H1 (cell line): ENCODE measurements at regions not wholly inside any gene's neighbourhood (a gene's known extent, or its start where the extent isn't known, plus 50 kb on each side); places are given as distances from the start of the nearest gene placed in this dataset.

Source experiments
- CTCF ChIA-PET: fragments of 300-600 bp; sonication (Branson Sonifier 250); formaldehyde crosslinking; loops from one replicate; lab custom pipeline; 2021; ENCODE audit not compliant: partially characterized antibody; lab: Charles Lee
- POLR2A ChIA-PET: fragments of 300-600 bp; sonication (Branson Sonifier 250); formaldehyde crosslinking; loops from one replicate; lab custom pipeline; 2021; ENCODE audit warnings: inconsistent platforms; ENCODE audit not compliant: partially characterized antibody; lab: Charles Lee
- DNase-seq, 2 experiments: peaks; one replicate each; pipeline versions ENCODE4 v3.0.0 to v3.0.0-alpha.2; 2010 to 2022; ENCODE audit warnings: low spot score in 2 of 2, low read depth in 1 of 2, mixed read lengths in 1 of 2
- FAIRE-seq: peaks from 2 replicates; lab custom pipeline; 2011; peaks lifted over from hg19 to GRCh38; lab: Jason Lieb, UNC
- H2AFZ ChIP-seq: 2 replicates; pipeline ENCODE4 v1.8.1; 2012; ENCODE audit warnings: low read length, inconsistent platforms
- H2AK5ac ChIP-seq: 2 replicates; pipeline ENCODE4 v1.6.1; 2013; ENCODE audit warnings: low read depth, low read length
- H2BK120ac ChIP-seq: replicated peaks from 2 replicates; pipeline ENCODE3; 2013; ENCODE audit warnings: low read depth, low read length, inconsistent platforms
- H2BK12ac ChIP-seq: 2 replicates; pipeline ENCODE4 v1.6.1; 2013; ENCODE audit warnings: low read depth, low read length
- H2BK15ac ChIP-seq: 2 replicates; pipeline ENCODE4 v1.6.1; 2013; ENCODE audit warnings: low read length
- H2BK20ac ChIP-seq: 2 replicates; pipeline ENCODE4 v1.6.1; 2013; ENCODE audit warnings: low read length
- H2BK5ac ChIP-seq: 2 replicates; pipeline ENCODE4 v1.6.1; 2013; ENCODE audit warnings: low read depth, low read length
- H3K14ac ChIP-seq: 2 replicates; pipeline ENCODE4 v1.6.1; 2013; ENCODE audit warnings: inconsistent platforms; ENCODE audit not compliant: insufficient read length
- H3K18ac ChIP-seq: 2 replicates; pipeline ENCODE4 v1.6.1; 2013; ENCODE audit warnings: low read length; ENCODE audit errors: extremely low read depth
- H3K23ac ChIP-seq: 2 replicates; pipeline ENCODE4 v1.6.1; 2013; ENCODE audit warnings: inconsistent platforms; ENCODE audit not compliant: insufficient read length
- H3K23me2 ChIP-seq: 2 replicates; pipeline ENCODE4 v1.6.1; 2013; ENCODE audit warnings: low read depth, low read length
- H3K27ac ChIP-seq: 2 replicates; pipeline ENCODE4 v1.6.1; 2011; ENCODE audit warnings: low read depth, low read length, inconsistent platforms
- H3K27me3 ChIP-seq, 4 experiments: replicated peaks in 1 of 4; 1 replicate in 1 of 4; 2 replicates in 3 of 4; pipeline versions ENCODE4 v1.6.1 to v1.8.1; 2011 to 2013; ENCODE audit warnings: low read length in 3 of 4, mild to moderate bottlenecking in 3 of 4, inconsistent platforms in 2 of 4, mixed read lengths in 2 of 4, moderate library complexity in 1 of 4; ENCODE audit not compliant: control insufficient read depth in 3 of 4, insufficient read depth in 3 of 4; ENCODE audit errors: extremely low read depth in 1 of 4
- H3K36me3 ChIP-seq, 4 experiments: 2 replicates each; pipeline versions ENCODE4 v1.6.1 to v1.8.1; 2011 to 2013; ENCODE audit warnings: mild to moderate bottlenecking in 4 of 4, low read length in 3 of 4, moderate library complexity in 2 of 4, control low read depth in 1 of 4, inconsistent platforms in 1 of 4; ENCODE audit not compliant: insufficient read depth in 4 of 4, control insufficient read depth in 2 of 4
- H3K4ac ChIP-seq: replicated peaks from 2 replicates; pipeline ENCODE3; 2013; ENCODE audit warnings: low read length, low read depth, mixed read lengths, inconsistent platforms; ENCODE audit not compliant: insufficient read length
- H3K4me1 ChIP-seq, 4 experiments: replicated peaks in 1 of 4; 1 replicate in 1 of 4; 2 replicates in 3 of 4; pipeline versions ENCODE4 v1.6.1 to v1.8.1; 2011 to 2013; ENCODE audit warnings: low read length in 3 of 4, inconsistent platforms in 2 of 4, mixed read lengths in 1 of 4; ENCODE audit not compliant: insufficient read depth in 4 of 4, control insufficient read depth in 3 of 4
- H3K4me2 ChIP-seq, 2 experiments: 2 replicates each; pipeline versions ENCODE4 v1.6.1 to v1.8.1; 2011 to 2013; ENCODE audit warnings: low read depth in 2 of 2, low read length in 2 of 2, control low read depth in 1 of 2, inconsistent platforms in 1 of 2, mild to moderate bottlenecking in 1 of 2; ENCODE audit not compliant: insufficient read depth in 1 of 2
- H3K4me3 ChIP-seq, 4 experiments: fragments of 200-600, 300-600 bp in 1 of 4; sonication (generic), shearing (Covaris generic), sonication (Bioruptor Twin) in 1 of 4; 2 replicates each; pipeline versions ENCODE4 v1.5.1 to v1.8.1; 2011 to 2016; ENCODE audit warnings: low read length in 4 of 4, low read depth in 3 of 4, control low read depth in 2 of 4, inconsistent platforms in 2 of 4, mild to moderate bottlenecking in 2 of 4, mixed read lengths in 1 of 4, moderate library complexity in 1 of 4; ENCODE audit not compliant: insufficient read depth in 2 of 4; ENCODE audit errors: extremely low read depth in 1 of 4
- H3K56ac ChIP-seq: replicated peaks from 2 replicates; pipeline ENCODE3; 2013; ENCODE audit warnings: low read depth, mild to moderate bottlenecking, mixed read lengths, low read length, inconsistent platforms; ENCODE audit not compliant: insufficient read length
- H3K79me1 ChIP-seq: 2 replicates; pipeline ENCODE4 v1.6.1; 2013; ENCODE audit warnings: low read depth, low read length, control low read depth
- H3K79me2 ChIP-seq, 2 experiments: 2 replicates each; pipeline versions ENCODE4 v1.6.1 to v1.8.1; 2012 to 2013; ENCODE audit warnings: low read length in 2 of 2, mild to moderate bottlenecking in 2 of 2, inconsistent platforms in 1 of 2; ENCODE audit not compliant: insufficient read depth in 2 of 2, control insufficient read depth in 1 of 2
- H3K9ac ChIP-seq, 4 experiments: replicated peaks in 1 of 4; 1 replicate in 1 of 4; 2 replicates in 3 of 4; pipeline versions ENCODE4 v1.6.1 to v1.8.1; 2011 to 2013; ENCODE audit warnings: low read depth in 3 of 4, low read length in 3 of 4, control low read depth in 2 of 4, mild to moderate bottlenecking in 2 of 4, moderate library complexity in 2 of 4, inconsistent platforms in 1 of 4; ENCODE audit errors: extremely low read depth in 1 of 4
- H3K9me3 ChIP-seq, 2 experiments: 2 replicates each; pipeline versions ENCODE4 v1.6.1 to v1.8.1; 2012 to 2013; ENCODE audit warnings: mild to moderate bottlenecking in 2 of 2, moderate library complexity in 2 of 2, control low read depth in 1 of 2, inconsistent platforms in 1 of 2, low read depth in 1 of 2, low read length in 1 of 2, mixed read lengths in 1 of 2; ENCODE audit not compliant: insufficient read depth in 2 of 2
- H4K20me1 ChIP-seq, 2 experiments: replicated peaks in 1 of 2; 2 replicates each; pipeline versions ENCODE3 to v1.8.1; 2011 to 2013; ENCODE audit warnings: inconsistent platforms in 2 of 2, low read length in 2 of 2, mild to moderate bottlenecking in 1 of 2; ENCODE audit not compliant: insufficient read depth in 2 of 2, control insufficient read depth in 1 of 2
- H4K5ac ChIP-seq: 2 replicates; pipeline ENCODE4 v1.6.1; 2013; ENCODE audit warnings: low read length, low read depth, mixed read lengths, inconsistent platforms; ENCODE audit not compliant: insufficient read length
- H4K8ac ChIP-seq: 2 replicates; pipeline ENCODE4 v1.8.0; 2013; ENCODE audit warnings: mild to moderate bottlenecking, moderate library complexity, low read length, inconsistent platforms; ENCODE audit not compliant: insufficient read depth; ENCODE audit errors: extremely low read depth
- H4K91ac ChIP-seq: replicated peaks from 2 replicates; pipeline ENCODE3; 2013; ENCODE audit warnings: low read length, mixed read lengths, inconsistent platforms; ENCODE audit not compliant: insufficient read length
- BCL11A ChIP-seq, 2 experiments: IDR thresholded peaks; one replicate each; pipeline ENCODE4 v1.6.1; 2011; ENCODE audit warnings: low read depth in 2 of 2, low read length in 2 of 2, mild to moderate bottlenecking in 2 of 2
- CTBP2 ChIP-seq: IDR thresholded peaks from 2 replicates; pipeline ENCODE4 v1.7.0; 2011; ENCODE audit warnings: borderline replicate concordance, mild to moderate bottlenecking, moderate library complexity, mixed read lengths, low read length; ENCODE audit not compliant: insufficient read depth, insufficient read length
- EZH2 ChIP-seq: fragments of 200-600 bp; sonication (generic); IDR thresholded peaks from 2 replicates; pipeline ENCODE4 v1.7.1; 2012; ENCODE audit warnings: low read depth, mild to moderate bottlenecking, moderate library complexity, low read length, inconsistent platforms; ENCODE audit not compliant: severe bottlenecking
- FOSL1 ChIP-seq: IDR thresholded peaks from 2 replicates; pipeline ENCODE4 v1.6.1; 2011; ENCODE audit warnings: mild to moderate bottlenecking, low read depth, low read length, moderate library complexity; ENCODE audit not compliant: insufficient read depth
- HDAC2 ChIP-seq, 2 experiments: fragments of 300-600 bp in 1 of 2; sonication (generic) in 1 of 2; IDR thresholded peaks; 2 replicates each; pipeline ENCODE4 v1.6.1; 2011 to 2012; ENCODE audit warnings: low read depth in 2 of 2, low read length in 2 of 2, mild to moderate bottlenecking in 2 of 2, moderate library complexity in 2 of 2, borderline replicate concordance in 1 of 2, inconsistent platforms in 1 of 2
- PHF8 ChIP-seq: fragments of 200-600 bp; sonication (generic); conservative IDR thresholded peaks from 2 replicates; pipeline ENCODE4 v1.7.1; 2012; ENCODE audit warnings: low read depth, mild to moderate bottlenecking, inconsistent platforms, low read length, moderate library complexity
- POLR2A ChIP-seq, 2 experiments: IDR thresholded peaks; 1 replicate in 1 of 2; 2 replicates in 1 of 2; pipeline ENCODE4 v1.6.1; 2011; ENCODE audit warnings: low read depth in 2 of 2, low read length in 2 of 2, mild to moderate bottlenecking in 2 of 2; ENCODE audit errors: control extremely low read depth in 1 of 2
- SP1 ChIP-seq: IDR thresholded peaks from 2 replicates; pipeline ENCODE4 v1.6.1; 2011; ENCODE audit warnings: low read depth, low read length
- SRF ChIP-seq: IDR thresholded peaks from 2 replicates; pipeline ENCODE4 v1.6.1; 2011; ENCODE audit warnings: mild to moderate bottlenecking, low read depth, low read length, moderate library complexity
- TAF1 ChIP-seq: IDR thresholded peaks from 2 replicates; pipeline ENCODE4 v1.6.1; 2011; ENCODE audit warnings: mild to moderate bottlenecking, low read depth, low read length
- TAF7 ChIP-seq: optimal IDR thresholded peaks from 2 replicates; pipeline ENCODE3; 2011; ENCODE audit warnings: low read depth, mild to moderate bottlenecking, inconsistent platforms, low read length, moderate library complexity, borderline replicate concordance
- WGBS, 2 experiments: shearing (Covaris generic) in 1 of 2; methylation state at CpG; one replicate each; pipeline versions ENCODE4 v1.1.6 to v1.1.7; 2013 to 2015; ENCODE audit warnings: low lambda C conversion rate in 2 of 2, mixed read lengths in 2 of 2, inconsistent platforms in 1 of 2, low coverage in 1 of 2, missing lambda C conversion rate in 1 of 2; ENCODE audit not compliant: insufficient replicate concordance in 2 of 2, insufficient coverage in 1 of 2, insufficient read length in 1 of 2; ENCODE audit errors: extremely low coverage in 1 of 2, missing lambda C conversion rate in 1 of 2; 5-methylcytosine and 5-hydroxymethylcytosine counted together

DNA sequence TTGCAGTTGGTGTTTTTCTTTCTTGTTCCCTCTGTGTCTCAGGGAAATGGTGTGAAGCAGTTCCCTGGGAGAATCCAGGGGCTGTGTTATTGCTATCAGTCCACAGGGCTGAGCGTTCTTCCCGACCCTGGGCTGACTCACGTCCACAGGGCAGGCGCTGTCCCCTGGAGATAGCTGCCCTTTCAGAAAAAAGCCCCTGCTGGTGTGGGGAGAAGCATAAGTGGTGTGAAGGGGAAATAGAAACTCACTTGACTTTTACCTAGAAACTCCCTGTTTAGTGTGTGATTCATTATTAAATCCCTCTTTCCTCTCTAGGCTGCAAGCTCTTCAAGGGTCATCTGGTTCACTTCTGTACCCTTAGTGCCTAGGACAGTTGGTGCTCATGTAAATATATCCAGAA is 63.3 kb upstream of the SMNDC1 start:
- H4K91ac ChIP-seq, result no peak overlapping the region
- TF ChIP-seq CTBP2 (no peak), SP1 (no peak), PHF8 (no peak), HDAC2 (IDR thresholded peaks at IDR 0.05; ENCODE audit: borderline replicate concordance in 1 of 2, low read depth in 2 of 2, low read length in 2 of 2) (no peak), TAF7 (no peak), SRF (no peak), FOSL1 (no peak), EZH2 (no peak), POLR2A (IDR thresholded peaks at IDR 0.05; ENCODE audit: control extremely low read depth in 1 of 2, low read depth in 2 of 2, low read length in 2 of 2) (no peak), BCL11A (IDR thresholded peaks at IDR 0.05; ENCODE audit: low read depth in 2 of 2, low read length in 2 of 2) (no peak), TAF1 (no peak)
- H3K56ac ChIP-seq, result no peak overlapping the region
- no peak overlapping the region for H3K18ac ChIP-seq
- no peaks in the 10 kb centered on the region for H3K79me1 ChIP-seq
- H3K4ac ChIP-seq, result no peak overlapping the region
- no peaks in the 10 kb centered on the region for H3K79me2 ChIP-seq
- no peak overlapping the region for H2BK5ac ChIP-seq
- H3K23me2 ChIP-seq, result no peaks in the 10 kb centered on the region
- DNase-seq (no peak), FAIRE-seq (no peak)
- no peaks in the 10 kb centered on the region for H3K9me3 ChIP-seq
- no peak overlapping the region for H4K8ac ChIP-seq
- no peak overlapping the region for H3K27ac ChIP-seq
- no peak overlapping the region for H2BK120ac ChIP-seq
- 90% methylated on average over 4 of the region's 4 CpGs; no CpG with 5 or more reads in 1 of the 2 experiments for WGBS, 2 experiments
- no peak overlapping the region for H4K5ac ChIP-seq
- no peaks in the 10 kb centered on the region for H3K27me3 ChIP-seq
- no peak overlapping the region for H2BK20ac ChIP-seq
- no peak overlapping the region for H3K23ac ChIP-seq
- no peak overlapping the region for H3K4me3 ChIP-seq
- H3K4me2 ChIP-seq, result no peak overlapping the region
- no peak overlapping the region for H2AFZ ChIP-seq
- no peak overlapping the region for H2BK15ac ChIP-seq
- H2AK5ac ChIP-seq, result no peak overlapping the region
- H2BK12ac ChIP-seq, result no peak overlapping the region
- CTCF ChIA-PET, result interaction anchor here (1.2 to 6.0 kb wide), 6 partner anchors 9 to 167 kb away, joined by 3 to 49 read pairs (median 5); no protein-coding TSS in a partner anchor
- peaks cover 0 to 6% (median 2%) of the 10 kb centered on the region in 4 experiments; a peak in 4 of 7 replicates for H3K4me1 ChIP-seq
- H3K36me3 ChIP-seq, result no peaks in the 10 kb centered on the region
- no peak overlapping the region for H3K9ac ChIP-seq
- POLR2A ChIA-PET, result interaction anchor here (0.6 to 1.6 kb wide), 4 partner anchors 9 to 104 kb away, joined by 3 to 5 read pairs (median 3); no protein-coding TSS in a partner anchor
- H3K14ac ChIP-seq, result no peak overlapping the region
- no peaks in the 10 kb centered on the region for H4K20me1 ChIP-seq
